Mucosa of rectum (tissue), 2 donors: ENCODE measurements at regions not wholly inside any gene's neighbourhood (a gene's known extent, or its start where the extent isn't known, plus 50 kb on each side); places are given as distances from the start of the nearest gene placed in this dataset.

Experiments used
- H3K27ac ChIP-seq, 2 donors: one replicate each; pipeline ENCODE4 v1.7.0; 2013; ENCODE audit warnings: inconsistent platforms in 2 of 2, low read depth in 2 of 2, low read length in 2 of 2
- H3K27me3 ChIP-seq, 2 donors: one replicate each; pipeline ENCODE4 v1.7.0; 2013; ENCODE audit warnings: low read length in 2 of 2; ENCODE audit not compliant: control insufficient read depth in 2 of 2, insufficient read depth in 2 of 2
- H3K36me3 ChIP-seq, 2 donors: one replicate each; pipeline ENCODE4 v1.7.0; 2013; ENCODE audit warnings: low read length in 2 of 2; ENCODE audit not compliant: control insufficient read depth in 2 of 2, insufficient read depth in 2 of 2
- H3K4me1 ChIP-seq, 2 donors: one replicate each; pipeline ENCODE4 v1.7.0; 2013; ENCODE audit warnings: low read length in 2 of 2, mild to moderate bottlenecking in 1 of 2; ENCODE audit not compliant: control insufficient read depth in 2 of 2, insufficient read depth in 2 of 2
- H3K4me3 ChIP-seq, 2 donors: one replicate each; pipeline ENCODE4 v1.7.0; 2013; ENCODE audit warnings: low read length in 2 of 2
- H3K9ac ChIP-seq, 2 donors: one replicate each; pipeline ENCODE4 v1.7.0; 2013; ENCODE audit warnings: low read length in 2 of 2, low read depth in 1 of 2, mild to moderate bottlenecking in 1 of 2
- H3K9me3 ChIP-seq, 2 donors: one replicate each; pipeline ENCODE4 v1.7.0; 2013; ENCODE audit warnings: low read length in 2 of 2; ENCODE audit not compliant: control insufficient read depth in 2 of 2
- donor health status: healthy.
- donor health status: Normal muscosa, but diverticular disease.

- no peak overlapping the region for H3K27ac ChIP-seq
Observed at GRCh38 chr7:26458466-26459145, 166.9 kb downstream of the SNX10 start.

GRCh38 chr7:26459540-26460193, 168.0 kb downstream of the SNX10 start:
- no peaks in the 10 kb centered on the region for H3K4me1 ChIP-seq
- H3K4me3 ChIP-seq: no peak overlapping the region
- H3K9ac ChIP-seq: no peak overlapping the region
- no peaks in the 10 kb centered on the region for H3K36me3 ChIP-seq
- no peaks in the 10 kb centered on the region for H3K27me3 ChIP-seq
- H3K9me3 ChIP-seq: no peaks in the 10 kb centered on the region
- no peak overlapping the region for H3K27ac ChIP-seq

More at GRCh38 chr7:26458466-26459145, 166.9 kb downstream of the SNX10 start:
- no peak overlapping the region for H3K4me3 ChIP-seq
- no peaks in the 10 kb centered on the region for H3K9me3 ChIP-seq
- H3K36me3 ChIP-seq: no peaks in the 10 kb centered on the region
- H3K9ac ChIP-seq: no peak overlapping the region
- H3K4me1 ChIP-seq: no peaks in the 10 kb centered on the region
- H3K27me3 ChIP-seq: no peaks in the 10 kb centered on the region

- no peaks in the 10 kb centered on the region for H3K4me1 ChIP-seq
- H3K27ac ChIP-seq: no peak overlapping the region
- no peaks in the 10 kb centered on the region for H3K27me3 ChIP-seq
- H3K4me3 ChIP-seq: no peak overlapping the region
- no peak overlapping the region for H3K9ac ChIP-seq
- H3K36me3 ChIP-seq: no peaks in the 10 kb centered on the region
- H3K9me3 ChIP-seq: no peaks in the 10 kb centered on the region
Observed at GRCh38 chr7:26460351-26461085, 168.9 kb downstream of the SNX10 start.

GRCh38 chr7:26461518-26461917, 169.9 kb downstream of the SNX10 start:
- H3K9me3 ChIP-seq: no peaks in the 10 kb centered on the region
- no peak overlapping the region for H3K4me3 ChIP-seq
- no peaks in the 10 kb centered on the region for H3K27me3 ChIP-seq
- no peaks in the 10 kb centered on the region for H3K4me1 ChIP-seq
- H3K9ac ChIP-seq: no peak overlapping the region
- no peaks in the 10 kb centered on the region for H3K36me3 ChIP-seq
- no peak overlapping the region for H3K27ac ChIP-seq

- H3K27ac ChIP-seq: no peak overlapping the region
- no peaks in the 10 kb centered on the region for H3K4me1 ChIP-seq
- H3K9ac ChIP-seq: no peak overlapping the region
- H3K9me3 ChIP-seq: no peaks in the 10 kb centered on the region
- H3K27me3 ChIP-seq: no peaks in the 10 kb centered on the region
- H3K36me3 ChIP-seq: no peaks in the 10 kb centered on the region
- H3K4me3 ChIP-seq: no peak overlapping the region
Observed at GRCh38 chr7:26466007-26466406, 174.3 kb downstream of the SNX10 start.

- no peak overlapping the region for H3K27ac ChIP-seq
- no peaks in the 10 kb centered on the region for H3K36me3 ChIP-seq
- no peaks in the 10 kb centered on the region for H3K9me3 ChIP-seq
- no peaks in the 10 kb centered on the region for H3K27me3 ChIP-seq
- no peak overlapping the region for H3K9ac ChIP-seq
- H3K4me3 ChIP-seq: no peak overlapping the region
- no peaks in the 10 kb centered on the region for H3K4me1 ChIP-seq
Observed at GRCh38 chr7:26467104-26467503, 175.4 kb downstream of the SNX10 start.

- no peaks in the 10 kb centered on the region for H3K4me1 ChIP-seq
- no peak overlapping the region for H3K4me3 ChIP-seq
- no peaks in the 10 kb centered on the region for H3K27me3 ChIP-seq
- H3K36me3 ChIP-seq: no peaks in the 10 kb centered on the region
- no peak overlapping the region for H3K9ac ChIP-seq
- H3K9me3 ChIP-seq: no peaks in the 10 kb centered on the region
- no peak overlapping the region for H3K27ac ChIP-seq
Observed at GRCh38 chr7:26467541-26467940, 175.9 kb downstream of the SNX10 start.

- no peaks in the 10 kb centered on the region for H3K9me3 ChIP-seq
- H3K36me3 ChIP-seq: no peaks in the 10 kb centered on the region
- H3K4me1 ChIP-seq: no peaks in the 10 kb centered on the region
- no peak overlapping the region for H3K4me3 ChIP-seq
- H3K9ac ChIP-seq: no peak overlapping the region
- no peaks in the 10 kb centered on the region for H3K27me3 ChIP-seq
- no peak overlapping the region for H3K27ac ChIP-seq
Observed at GRCh38 chr7:26468625-26469024, 177.0 kb downstream of the SNX10 start.

GRCh38 chr7:26469188-26469587, 177.5 kb downstream of the SNX10 start:
- no peaks in the 10 kb centered on the region for H3K9me3 ChIP-seq
- H3K4me1 ChIP-seq: no peaks in the 10 kb centered on the region
- no peak overlapping the region for H3K27ac ChIP-seq
- H3K9ac ChIP-seq: no peak overlapping the region
- H3K27me3 ChIP-seq: no peaks in the 10 kb centered on the region
- no peaks in the 10 kb centered on the region for H3K36me3 ChIP-seq
- no peak overlapping the region for H3K4me3 ChIP-seq

- no peak overlapping the region for H3K4me3 ChIP-seq
- no peaks in the 10 kb centered on the region for H3K4me1 ChIP-seq
- H3K9me3 ChIP-seq: no peaks in the 10 kb centered on the region
- no peaks in the 10 kb centered on the region for H3K36me3 ChIP-seq
- no peak overlapping the region for H3K9ac ChIP-seq
- H3K27me3 ChIP-seq: no peaks in the 10 kb centered on the region
- H3K27ac ChIP-seq: no peak overlapping the region
Observed at GRCh38 chr7:26470691-26471090, 179.0 kb downstream of the SNX10 start.
